ENCODE measurements at regions not wholly inside any gene's neighbourhood (a gene's known extent, or its start where the extent isn't known, plus 50 kb on each side); places are given as distances from the start of the nearest gene placed in this dataset.

DNA sequence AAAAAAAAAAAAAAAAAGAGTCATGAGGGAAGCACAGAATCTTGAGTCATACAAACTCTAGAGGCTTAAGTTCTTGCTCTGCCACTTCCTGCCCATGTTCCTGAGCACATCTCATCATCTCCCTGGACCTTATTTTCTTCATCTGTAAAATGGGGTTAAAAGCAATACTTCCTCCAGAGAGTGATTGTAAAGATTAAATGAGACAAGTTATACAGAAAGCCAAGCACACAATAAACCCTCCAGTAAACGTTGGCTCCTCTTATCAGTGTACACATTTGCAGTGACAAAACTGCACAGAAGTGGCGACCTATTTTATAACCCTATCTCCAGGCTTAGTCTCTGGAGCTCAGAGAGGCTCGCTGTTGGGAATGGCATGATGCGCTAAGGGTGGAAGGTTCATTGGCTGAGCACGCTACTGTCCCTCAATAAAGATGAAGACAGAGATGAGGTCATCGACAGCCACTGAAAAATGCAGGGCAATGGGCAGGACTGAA is 82.1 kb downstream of the RRAGC start:
- CTCF ChIA-PET = no interaction called here
- DNase-seq (no peak), ATAC-seq (ENCODE audit: low read depth) (no peak)
- intact Hi-C loops (cut with micrococcal nuclease) = no loop called here
- Mint-ChIP-seq H3K27ac (no peak overlapping the region), H3K27me3 (peaks cover 21% of the 10 kb centered on the region), H3K9me3 (no peaks in the 10 kb centered on the region), H3K4me1 (no peaks in the 10 kb centered on the region), H3K4me3 (no peak overlapping the region), H3K36me3 (ENCODE audit: low read depth) (no peaks in the 10 kb centered on the region)
- POLR2A ChIA-PET = no interaction called here
- TF ChIP-seq, protein P1, sequence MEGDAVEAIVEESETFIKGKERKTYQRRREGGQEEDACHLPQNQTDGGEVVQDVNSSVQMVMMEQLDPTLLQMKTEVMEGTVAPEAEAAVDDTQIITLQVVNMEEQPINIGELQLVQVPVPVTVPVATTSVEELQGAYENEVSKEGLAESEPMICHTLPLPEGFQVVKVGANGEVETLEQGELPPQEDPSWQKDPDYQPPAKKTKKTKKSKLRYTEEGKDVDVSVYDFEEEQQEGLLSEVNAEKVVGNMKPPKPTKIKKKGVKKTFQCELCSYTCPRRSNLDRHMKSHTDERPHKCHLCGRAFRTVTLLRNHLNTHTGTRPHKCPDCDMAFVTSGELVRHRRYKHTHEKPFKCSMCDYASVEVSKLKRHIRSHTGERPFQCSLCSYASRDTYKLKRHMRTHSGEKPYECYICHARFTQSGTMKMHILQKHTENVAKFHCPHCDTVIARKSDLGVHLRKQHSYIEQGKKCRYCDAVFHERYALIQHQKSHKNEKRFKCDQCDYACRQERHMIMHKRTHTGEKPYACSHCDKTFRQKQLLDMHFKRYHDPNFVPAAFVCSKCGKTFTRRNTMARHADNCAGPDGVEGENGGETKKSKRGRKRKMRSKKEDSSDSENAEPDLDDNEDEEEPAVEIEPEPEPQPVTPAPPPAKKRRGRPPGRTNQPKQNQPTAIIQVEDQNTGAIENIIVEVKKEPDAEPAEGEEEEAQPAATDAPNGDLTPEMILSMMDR (IDR thresholded peaks at IDR 0.05) = no peak

DNA sequence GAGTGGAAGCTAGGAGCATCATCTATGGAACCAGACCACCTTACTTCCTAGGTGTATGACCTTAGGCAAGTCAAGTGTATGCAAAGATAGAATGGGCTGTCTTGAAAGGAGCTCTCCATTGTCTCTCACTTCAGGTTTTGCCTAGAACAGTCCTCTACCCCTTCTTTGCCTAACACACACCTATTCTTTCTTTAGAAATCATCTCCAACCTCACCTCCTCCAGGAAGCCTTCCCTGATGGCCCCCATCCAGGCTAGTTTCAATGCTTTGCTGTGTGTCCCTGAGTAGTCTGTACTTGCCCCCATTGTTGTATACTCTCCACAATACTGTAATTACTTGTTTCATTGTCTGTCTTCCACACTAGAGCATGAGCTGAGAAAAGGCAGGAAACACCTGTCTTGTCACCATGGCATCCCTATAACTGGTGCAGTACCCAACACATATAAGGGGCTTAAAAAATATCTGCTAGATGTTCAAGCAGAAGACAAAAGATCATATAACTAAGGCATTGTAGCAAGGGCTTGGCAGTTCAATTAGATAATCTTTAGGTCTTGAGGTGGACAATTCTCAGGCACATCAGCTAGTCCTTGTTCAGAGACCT is 83.0 kb downstream of the RRAGC start:
- intact Hi-C loops (cut with micrococcal nuclease) = no loop called here

DNA sequence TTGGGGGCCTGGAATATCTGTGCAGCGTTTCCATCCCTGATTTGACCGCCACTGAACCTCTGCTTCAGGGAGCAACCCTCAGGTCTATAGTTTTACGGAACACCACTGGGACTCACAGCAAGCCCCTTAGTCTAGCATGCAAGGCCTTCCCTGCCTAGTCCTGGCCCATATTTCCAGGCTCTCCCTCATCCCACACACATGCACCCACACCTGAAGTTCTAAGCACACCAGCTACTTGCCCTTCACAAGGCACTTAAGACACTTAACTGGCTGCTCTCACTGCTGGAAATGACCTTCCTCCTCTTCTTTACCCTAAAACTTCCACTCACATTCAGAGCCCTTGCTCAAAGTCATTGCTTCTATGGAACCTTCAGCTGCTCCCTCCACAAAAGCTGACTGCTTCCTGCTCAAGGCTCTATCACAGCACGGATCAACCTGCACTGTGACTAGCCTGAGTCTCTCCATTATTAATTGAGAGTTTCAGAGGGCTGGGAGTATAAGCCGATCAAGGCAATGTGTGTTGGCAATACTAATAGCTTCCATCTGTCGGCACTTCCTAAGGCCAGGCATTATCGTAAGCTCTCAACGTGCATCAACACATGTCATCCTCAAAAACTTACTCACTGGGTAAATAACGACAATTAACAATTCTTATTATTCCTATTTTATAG is 84.3 kb downstream of the RRAGC start:
- POLR2A ChIA-PET = interaction anchor here (0.6 kb wide), 1 partner anchor 894 kb away, joined by 3 read pairs; no protein-coding TSS in a partner anchor
- ATAC-seq (ENCODE audit: low read depth) (no peak), DNase-seq (no peak)
- CTCF ChIA-PET = no interaction called here
- H3K27ac Mint-ChIP-seq = no peak overlapping the region
- intact Hi-C loops (cut with micrococcal nuclease) = no loop called here
- H3K9me3 Mint-ChIP-seq = no peaks in the 10 kb centered on the region
- TF ChIP-seq, protein P1 (IDR thresholded peaks at IDR 0.05) = no peak
- no peaks in the 10 kb centered on the region for H3K4me1 Mint-ChIP-seq
- H3K36me3 Mint-ChIP-seq (ENCODE audit: low read depth) = no peaks in the 10 kb centered on the region
- no peak overlapping the region for H3K4me3 Mint-ChIP-seq
- H3K27me3 Mint-ChIP-seq = peaks cover 8% of the 10 kb centered on the region

More for the DNA sequence above, 83.0 kb downstream of the RRAGC start:
- H3K4me1 Mint-ChIP-seq = no peaks in the 10 kb centered on the region
- ChIA-PET POLR2A (no interaction called here), CTCF (no interaction called here)
- H3K27me3 Mint-ChIP-seq = peaks cover 14% of the 10 kb centered on the region
- TF ChIP-seq, protein P1 (IDR thresholded peaks at IDR 0.05) = no peak
- no peak overlapping the region for H3K27ac Mint-ChIP-seq
- H3K9me3 Mint-ChIP-seq = no peaks in the 10 kb centered on the region
- no peak for DNase-seq
- H3K36me3 Mint-ChIP-seq (ENCODE audit: low read depth) = no peaks in the 10 kb centered on the region
- ATAC-seq (ENCODE audit: low read depth) = no peak
- no peak overlapping the region for H3K4me3 Mint-ChIP-seq

DNA sequence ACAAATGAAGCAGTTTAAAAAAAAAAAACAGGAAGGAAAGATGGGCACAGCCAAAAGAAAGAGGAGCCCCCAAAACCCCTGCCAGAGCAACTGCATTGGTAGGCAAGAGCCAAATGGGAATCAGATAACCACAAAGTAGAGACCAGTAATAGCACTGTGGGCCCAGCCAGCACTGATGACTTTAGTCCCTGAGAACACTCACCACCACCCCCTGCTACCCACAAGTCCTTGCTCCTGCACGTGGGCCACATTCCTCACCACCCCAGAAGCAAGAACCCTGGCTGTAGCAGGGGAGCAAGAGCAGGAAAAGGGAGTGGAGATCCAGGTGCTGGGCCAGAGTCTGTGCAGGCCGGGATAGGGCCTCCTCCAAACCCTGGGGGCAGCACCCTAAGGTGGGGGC is 86.1 kb downstream of the RRAGC start:
- intact Hi-C loops (cut with micrococcal nuclease) = no loop called here
- POLR2A ChIA-PET = no interaction called here
- CTCF ChIA-PET = no interaction called here

DNA sequence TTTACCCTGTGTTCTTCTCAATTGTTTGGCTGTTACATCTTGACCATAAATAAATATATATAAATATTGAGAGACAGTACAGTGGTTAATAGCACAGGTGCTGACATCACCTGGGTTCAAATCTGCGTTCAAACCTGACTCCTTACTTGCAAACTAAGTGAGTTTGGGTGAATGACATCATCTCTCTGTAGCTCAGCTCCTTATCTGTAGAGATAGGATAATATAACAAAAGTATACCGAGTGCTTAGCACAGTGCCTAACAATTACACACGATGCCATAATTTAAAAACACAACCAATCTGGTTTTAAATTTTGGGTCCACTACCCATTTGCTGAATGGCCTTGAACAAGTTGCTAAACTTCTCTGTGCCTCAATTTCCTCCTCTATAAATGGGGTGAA is 86.6 kb downstream of the RRAGC start:
- TF ChIP-seq, protein P1 (IDR thresholded peaks at IDR 0.05) = no peak
- peaks cover 11% of the 10 kb centered on the region for H3K27me3 Mint-ChIP-seq
- ChIA-PET POLR2A (no interaction called here), CTCF (no interaction called here)
- no peaks in the 10 kb centered on the region for H3K4me1 Mint-ChIP-seq
- H3K9me3 Mint-ChIP-seq = no peaks in the 10 kb centered on the region
- no peak overlapping the region for H3K27ac Mint-ChIP-seq
- no peak for ATAC-seq (ENCODE audit: low read depth)
- intact Hi-C loops (cut with micrococcal nuclease) = no loop called here
- no peak for DNase-seq
- no peak overlapping the region for H3K4me3 Mint-ChIP-seq
- H3K36me3 Mint-ChIP-seq (ENCODE audit: low read depth) = no peaks in the 10 kb centered on the region

More for the DNA sequence above, 86.1 kb downstream of the RRAGC start:
- Mint-ChIP-seq H3K27ac (no peak overlapping the region), H3K27me3 (peaks cover 6% of the 10 kb centered on the region), H3K4me3 (no peak overlapping the region), H3K9me3 (no peaks in the 10 kb centered on the region), H3K4me1 (no peaks in the 10 kb centered on the region), H3K36me3 (ENCODE audit: low read depth) (no peaks in the 10 kb centered on the region)
- no peak for DNase-seq
- ATAC-seq (ENCODE audit: low read depth) = no peak
- TF ChIP-seq, protein P1 (IDR thresholded peaks at IDR 0.05) = no peak

All from activated B cell treated with CpG ODN at 0.5 μM for 24 hours (primary cell).